ENCODE measurements at regions not wholly inside any gene's neighbourhood (a gene's known extent, or its start where the extent isn't known, plus 50 kb on each side); places are given as distances from the start of the nearest gene placed in this dataset.
"Not testable (repeated sequence)": the region's sequence is repeated elsewhere in the genome, so short reads cannot be mapped to it uniquely, and the experiment has no call there.

DNA sequence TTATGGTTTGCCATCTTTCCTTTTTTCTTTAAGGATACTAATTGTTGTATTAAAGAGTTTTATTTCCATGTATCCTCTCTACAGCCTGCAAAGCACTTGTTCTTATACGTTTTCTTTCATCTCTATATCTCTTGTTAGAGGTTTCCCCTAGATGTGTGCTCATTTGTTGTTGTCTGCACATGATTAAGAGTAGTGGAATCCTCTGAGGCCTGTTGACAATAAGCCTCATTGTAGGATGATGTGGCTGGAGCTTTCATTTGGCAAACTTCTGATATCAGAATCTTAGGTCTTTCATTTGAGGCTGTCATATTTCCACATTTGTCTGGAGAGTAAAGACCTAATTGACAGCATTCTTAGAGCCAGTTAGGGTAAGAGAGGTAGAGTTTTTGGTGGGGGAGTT, 506.0 kb downstream of the DIPK2A start:
- no peak for DNase-seq

- DNase-seq = no peak
These were observed 508.8 kb downstream of the DIPK2A start for GRCh38 chr3:144480416-144480919.

GRCh38 chr3:144482876-144483275, 511.3 kb downstream of the DIPK2A start:
- DNase-seq = no peak

- DNase-seq = no peak
These were observed 515.4 kb downstream of the DIPK2A start for GRCh38 chr3:144487011-144487410.

- DNase-seq = no peak
These were observed 517.3 kb downstream of the DIPK2A start for GRCh38 chr3:144488927-144489326.

DNA sequence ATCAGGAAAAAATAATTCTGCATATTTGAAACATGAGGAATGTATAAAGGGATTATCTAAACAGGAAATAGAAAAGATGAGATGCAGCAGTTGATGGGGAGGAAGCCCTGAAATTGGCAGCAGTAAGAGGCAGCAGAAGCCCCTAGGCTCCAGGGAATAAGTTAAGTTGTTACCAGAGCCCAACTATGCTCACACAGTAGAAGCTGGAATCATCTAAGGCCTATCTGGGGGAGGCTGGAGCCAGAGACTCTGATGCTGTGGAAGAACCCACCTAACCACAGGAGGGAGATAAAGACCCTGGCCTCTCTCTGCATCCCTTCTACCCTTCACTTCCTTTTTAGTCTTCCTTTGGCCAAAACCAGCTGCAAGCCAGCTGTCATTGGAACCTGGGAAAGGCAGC, 519.7 kb downstream of the DIPK2A start:
- no peak for DNase-seq

DNA sequence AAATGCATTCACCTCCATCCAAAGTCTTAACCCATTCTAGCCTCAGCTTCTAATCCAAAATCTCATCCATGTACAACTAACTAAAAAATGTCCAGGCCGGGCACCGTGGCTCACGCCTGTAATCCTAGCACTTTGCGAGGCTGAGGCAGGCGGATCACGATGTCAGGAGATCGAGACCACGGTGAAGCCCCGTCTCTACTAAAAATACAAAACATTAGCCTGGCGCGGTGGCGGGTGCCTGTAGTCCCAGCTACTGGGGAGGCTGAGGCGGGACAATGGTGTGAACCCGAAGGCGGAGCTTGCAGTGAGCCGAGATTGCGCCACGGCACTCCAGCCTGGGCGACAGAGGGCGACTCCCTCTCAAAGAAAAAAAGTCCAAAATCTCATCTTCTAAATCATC, 523.0 kb downstream of the DIPK2A start:
- DNase-seq = not testable (repeated sequence)

- DNase-seq = no peak
These were observed 524.7 kb downstream of the DIPK2A start for GRCh38 chr3:144496141-144496835.

- DNase-seq = no peak
These were observed 525.8 kb downstream of the DIPK2A start for GRCh38 chr3:144497452-144497851.

- no peak for DNase-seq
These were observed 527.6 kb downstream of the DIPK2A start for GRCh38 chr3:144499001-144499930.

GRCh38 chr3:144501467-144501866, 529.8 kb downstream of the DIPK2A start:
- DNase-seq = no peak

DNA sequence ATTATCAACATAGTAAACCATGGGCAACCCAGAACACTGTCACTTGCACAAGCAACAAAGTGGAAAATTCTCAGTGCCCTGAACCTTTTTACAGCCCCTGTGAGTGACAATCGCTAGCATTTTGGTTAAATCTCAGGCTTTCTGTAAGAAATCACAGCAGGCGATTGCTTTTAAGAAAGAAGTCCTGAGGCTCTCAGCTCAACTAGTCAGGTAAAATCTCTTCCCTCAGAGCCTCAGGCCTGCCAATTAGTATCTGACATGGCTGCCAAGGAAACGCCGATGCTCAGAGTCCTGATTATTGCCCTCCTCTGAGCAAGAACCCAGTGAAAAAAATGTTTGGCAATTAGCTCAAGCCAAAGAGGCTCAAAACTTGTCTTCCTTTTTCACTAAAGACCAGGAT, 530.8 kb downstream of the DIPK2A start:
- DNase-seq = no peak

- not testable (repeated sequence) for DNase-seq
These were observed 534.8 kb downstream of the DIPK2A start for GRCh38 chr3:144506375-144506774.

GRCh38 chr3:144511346-144511745, 539.7 kb downstream of the DIPK2A start:
- DNase-seq = no peak

DNA sequence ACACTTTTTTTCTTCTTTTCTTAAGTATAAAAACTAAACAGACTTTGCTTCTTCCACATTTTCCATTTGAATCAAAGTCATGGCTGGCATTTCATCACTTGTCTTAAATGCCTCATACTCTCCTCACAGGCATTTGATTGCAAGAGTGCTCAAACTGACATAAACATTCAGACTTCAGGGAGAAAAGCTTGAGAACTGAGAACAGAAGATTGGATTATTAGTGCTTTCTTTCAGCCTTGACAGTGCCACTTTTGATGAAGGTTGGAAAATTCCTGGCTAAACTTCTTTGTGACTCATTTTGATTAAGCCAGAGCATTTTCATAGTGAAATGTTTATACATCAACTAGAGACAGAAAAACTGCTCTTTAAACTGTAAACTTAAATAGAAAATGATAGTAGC, 544.4 kb downstream of the DIPK2A start:
- no peak for DNase-seq

DNA sequence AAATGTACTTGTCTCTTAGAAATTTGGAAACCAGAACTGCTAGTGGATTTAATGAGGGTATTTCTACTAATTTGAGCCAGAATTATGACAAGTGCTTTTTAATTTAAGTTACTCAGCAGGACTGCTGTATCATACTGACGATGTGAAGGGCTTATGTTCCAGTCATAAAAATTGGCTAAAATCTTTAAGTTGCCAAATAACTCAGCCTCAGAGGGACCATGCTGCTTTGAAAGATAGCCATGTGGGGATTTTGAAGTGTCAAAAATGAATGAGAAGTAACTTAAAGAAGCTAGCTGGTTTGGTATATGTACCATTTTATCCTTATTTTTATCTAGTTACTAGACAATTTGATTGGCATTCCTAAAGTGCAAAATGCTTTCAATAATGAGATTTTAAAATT, 545.0 kb downstream of the DIPK2A start:
- no peak for DNase-seq

DNA sequence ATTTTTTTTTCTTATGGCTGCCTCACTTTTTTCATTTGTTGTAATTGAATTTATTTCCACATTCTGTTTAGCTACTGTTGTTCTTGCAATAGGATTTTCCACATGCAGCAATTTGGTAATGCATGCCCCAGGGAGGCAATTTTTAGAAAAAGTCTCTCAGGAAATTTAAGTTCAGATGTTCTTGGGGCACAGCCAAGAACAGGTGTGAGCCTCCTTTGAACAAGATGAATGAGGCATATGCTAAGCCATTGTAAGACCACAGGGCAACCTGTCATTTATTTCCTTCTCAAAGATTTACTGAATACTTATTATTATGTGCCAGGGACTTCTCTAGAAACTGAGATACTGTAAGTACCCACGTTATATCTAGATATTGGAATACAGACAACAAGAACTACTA, 549.5 kb downstream of the DIPK2A start:
- no peak for DNase-seq

DNA sequence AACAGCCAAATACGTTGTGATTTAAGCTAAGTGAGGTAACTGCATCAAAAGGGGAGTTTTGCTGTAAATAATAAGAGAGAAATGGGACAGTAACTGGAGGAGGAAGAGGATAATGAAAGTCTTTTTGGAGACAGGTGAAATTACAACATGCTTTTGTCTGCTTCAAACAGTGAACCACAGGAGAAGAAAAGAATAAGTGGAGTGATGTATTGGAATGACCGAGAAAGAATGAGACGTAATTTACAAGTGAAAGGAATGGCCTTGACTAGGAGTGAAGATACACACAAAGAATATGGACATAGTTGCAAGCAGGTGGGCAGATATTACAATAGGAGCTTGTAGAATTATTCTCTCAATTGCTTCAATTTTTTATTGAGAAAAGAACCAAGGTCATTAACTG, 550.8 kb downstream of the DIPK2A start:
- no peak for DNase-seq

DNA sequence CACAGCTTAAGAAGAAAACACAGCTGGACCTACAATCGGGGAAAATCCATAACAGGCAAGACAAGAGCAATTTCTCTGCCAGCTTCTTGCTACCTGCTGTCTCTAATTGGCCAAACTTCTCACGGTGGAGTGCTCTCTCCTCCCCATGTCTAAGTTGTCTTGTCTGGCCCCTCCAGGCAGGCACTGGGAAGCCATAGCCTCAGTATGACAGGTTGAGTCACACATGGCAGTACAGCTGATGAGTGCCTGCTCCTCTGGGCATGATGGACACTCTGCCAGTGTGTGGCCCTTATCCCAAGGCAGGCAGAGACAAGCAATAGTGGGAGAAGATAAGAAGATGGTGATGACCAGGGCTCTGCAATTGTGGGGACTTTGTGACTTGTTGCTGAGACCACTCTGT, 551.8 kb downstream of the DIPK2A start:
- no peak for DNase-seq

GRCh38 chr3:144524531-144524930, 552.9 kb downstream of the DIPK2A start:
- DNase-seq = no peak

DNA sequence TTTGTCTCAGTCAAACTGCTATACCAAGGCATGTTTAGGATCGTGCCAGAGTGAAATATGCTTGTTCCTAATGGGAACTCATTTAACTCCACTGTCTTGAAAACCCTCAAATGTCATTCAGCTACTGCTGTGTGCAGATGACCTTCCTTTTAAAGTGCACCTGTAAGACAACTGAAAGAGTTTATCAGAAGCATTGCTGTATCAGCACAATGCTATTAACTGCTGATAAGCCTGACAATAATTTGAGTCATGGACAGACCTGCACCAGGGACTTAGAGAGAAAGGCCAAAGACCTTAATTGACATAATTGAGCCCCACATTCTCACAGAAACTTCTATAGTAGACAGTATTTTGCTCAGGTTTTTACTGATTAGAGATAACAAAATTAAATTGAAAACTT, 557.9 kb downstream of the DIPK2A start:
- DNase-seq = no peak

GRCh38 chr3:144544871-144545270, 573.2 kb downstream of the DIPK2A start:
- no peak for DNase-seq

GRCh38 chr3:144546539-144546938, 574.9 kb downstream of the DIPK2A start:
- DNase-seq = no peak

GRCh38 chr3:144548346-144548745, 576.7 kb downstream of the DIPK2A start:
- no peak for DNase-seq
